ENCODE measurements at regions not wholly inside any gene's neighbourhood (a gene's known extent, or its start where the extent isn't known, plus 50 kb on each side); places are given as distances from the start of the nearest gene placed in this dataset.

DNA sequence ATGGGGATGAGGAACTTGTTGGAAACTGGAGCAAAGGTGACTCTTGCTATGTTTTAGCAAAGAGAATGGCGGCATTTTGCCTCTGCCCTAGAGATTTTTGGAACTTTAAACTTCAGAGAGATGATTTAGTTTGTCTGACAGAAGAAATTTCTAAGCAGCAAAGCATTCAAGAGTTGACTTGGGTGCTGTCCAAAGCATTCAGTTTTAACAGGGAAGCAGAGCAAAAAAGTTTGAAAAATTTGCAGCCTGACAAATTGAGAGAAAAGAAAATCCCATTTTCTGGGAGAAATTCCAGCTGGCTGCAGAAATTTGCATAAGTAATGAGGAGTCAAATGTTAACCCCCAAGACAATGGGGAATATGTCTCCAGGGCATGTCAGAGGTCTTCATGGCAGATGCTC is 682.3 kb upstream of the ST8SIA4 start:
- intact Hi-C loops (cut with micrococcal nuclease) = no loop called here
- POLR2A ChIA-PET = no interaction called here
- H3K9me3 ChIP-seq (replicated peaks; ENCODE audit: control insufficient read depth, insufficient read depth, low read depth, low read length) = no peaks in the 10 kb centered on the region

DNA sequence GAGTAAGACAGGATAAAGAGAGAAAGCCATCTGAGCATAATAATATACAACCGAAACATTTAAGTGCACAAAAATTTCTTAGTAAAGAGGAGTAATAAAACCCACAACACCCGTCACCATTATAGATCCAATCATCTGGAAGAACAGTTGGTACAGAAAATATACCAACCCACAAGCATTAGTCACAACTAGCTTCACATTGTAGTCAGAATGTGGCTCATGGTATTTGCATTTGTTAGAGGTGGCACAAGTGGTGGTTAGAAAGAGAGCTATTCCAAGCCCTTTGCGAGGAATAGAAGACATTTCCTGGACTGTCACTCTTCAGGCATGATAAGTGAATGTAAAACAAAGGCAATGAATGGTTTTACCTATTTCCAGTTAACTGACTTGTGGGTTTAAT is 677.5 kb upstream of the ST8SIA4 start:
- ChIA-PET CTCF (ENCODE audit: low intra/inter-chr PET ratio) (no interaction called here), POLR2A (no interaction called here)
- H3K79me2 ChIP-seq (ENCODE audit: control insufficient read depth, insufficient read depth, low read length) = no peaks in the 10 kb centered on the region
- in situ Hi-C loops (cut with MboI) (no loop called here), intact Hi-C loops (cut with micrococcal nuclease) (no loop called here)
- BruUV-seq (replicated peaks) = no TSS peak
- no peaks in the 10 kb centered on the region for H3K27me3 ChIP-seq (ENCODE audit: control insufficient read depth in 2 of 2, insufficient read depth in 2 of 2, low read length in 2 of 2)
- H3K9me3 ChIP-seq (replicated peaks; ENCODE audit: control insufficient read depth, insufficient read depth, low read depth, low read length) = no peaks in the 10 kb centered on the region
- H2AFZ ChIP-seq (ENCODE audit: low read depth, low read length) = no peak overlapping the region
- ATAC-seq (no peak), FAIRE-seq (no peak), DNase-seq (ENCODE audit: extremely low read depth in 1 of 4, low spot score in 3 of 4) (no peak)
- H3K27ac ChIP-seq (ENCODE audit: extremely low read depth, low read depth, low read length) = no peak overlapping the region
- H3K4me3 ChIP-seq = no peak overlapping the region
- H3K4me1 ChIP-seq (replicated peaks in 1 of 2; ENCODE audit: control insufficient read depth in 2 of 2, insufficient read depth in 2 of 2, low read length in 2 of 2) = no peaks in the 10 kb centered on the region
- H3K9me1 ChIP-seq (ENCODE audit: control insufficient read depth, insufficient read depth, low read length) = no peaks in the 10 kb centered on the region
- H3K4me2 ChIP-seq (ENCODE audit: insufficient read depth, low read length) = no peak overlapping the region
- 5% methylated on average over 3 of the region's 3 CpGs for WGBS (ENCODE audit: insufficient coverage, low coverage, missing lambda C conversion rate)
- no peak overlapping the region for H3K9ac ChIP-seq (ENCODE audit: insufficient read depth in 1 of 2, low read depth in 2 of 2, low read length in 2 of 2)
- no peaks in the 10 kb centered on the region for H3K36me3 ChIP-seq (ENCODE audit: control insufficient read depth, insufficient read depth, low read length)
- H4K20me1 ChIP-seq (replicated peaks; ENCODE audit: control insufficient read depth, insufficient read depth, low read length) = no peaks in the 10 kb centered on the region
- no peak for TF ChIP-seq MBD1 (CRISPR knock-in tag; IDR thresholded peaks at IDR 0.05)
- TF ChIP-seq CCAR2 (IDR thresholded peaks at IDR 0.05; ENCODE audit: low read depth, low read length) = no peak
- no peak for TF ChIP-seq DNMT1 (IDR thresholded peaks at IDR 0.05)
- TF ChIP-seq TAF1 (IDR thresholded peaks at IDR 0.05; ENCODE audit: control insufficient read depth, extremely low read depth, insufficient read depth, low read length, severe bottlenecking) = no peak
- TF ChIP-seq ZNF583 (CRISPR knock-in tag; IDR thresholded peaks at IDR 0.05) = no peak
- no peak for TF ChIP-seq CHD2 (IDR thresholded peaks at IDR 0.05; ENCODE audit: low read depth, low read length)

More for the DNA sequence above, 682.3 kb upstream of the ST8SIA4 start:
- CTCF ChIA-PET (ENCODE audit: low intra/inter-chr PET ratio) = no interaction called here
- TF ChIP-seq, protein P1, sequence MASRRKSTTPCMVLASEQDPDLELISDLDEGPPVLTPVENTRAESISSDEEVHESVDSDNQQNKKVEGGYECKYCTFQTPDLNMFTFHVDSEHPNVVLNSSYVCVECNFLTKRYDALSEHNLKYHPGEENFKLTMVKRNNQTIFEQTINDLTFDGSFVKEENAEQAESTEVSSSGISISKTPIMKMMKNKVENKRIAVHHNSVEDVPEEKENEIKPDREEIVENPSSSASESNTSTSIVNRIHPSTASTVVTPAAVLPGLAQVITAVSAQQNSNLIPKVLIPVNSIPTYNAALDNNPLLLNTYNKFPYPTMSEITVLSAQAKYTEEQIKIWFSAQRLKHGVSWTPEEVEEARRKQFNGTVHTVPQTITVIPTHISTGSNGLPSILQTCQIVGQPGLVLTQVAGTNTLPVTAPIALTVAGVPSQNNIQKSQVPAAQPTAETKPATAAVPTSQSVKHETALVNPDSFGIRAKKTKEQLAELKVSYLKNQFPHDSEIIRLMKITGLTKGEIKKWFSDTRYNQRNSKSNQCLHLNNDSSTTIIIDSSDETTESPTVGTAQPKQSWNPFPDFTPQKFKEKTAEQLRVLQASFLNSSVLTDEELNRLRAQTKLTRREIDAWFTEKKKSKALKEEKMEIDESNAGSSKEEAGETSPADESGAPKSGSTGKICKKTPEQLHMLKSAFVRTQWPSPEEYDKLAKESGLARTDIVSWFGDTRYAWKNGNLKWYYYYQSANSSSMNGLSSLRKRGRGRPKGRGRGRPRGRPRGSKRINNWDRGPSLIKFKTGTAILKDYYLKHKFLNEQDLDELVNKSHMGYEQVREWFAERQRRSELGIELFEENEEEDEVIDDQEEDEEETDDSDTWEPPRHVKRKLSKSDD (conservative IDR thresholded peaks at IDR 0.05; ENCODE audit: low read length) = no peak
- DNase-seq (ENCODE audit: extremely low read depth in 1 of 4, low spot score in 3 of 4) (no peak), ATAC-seq (no peak), FAIRE-seq (no peak)
- Histone ChIP-seq H3K27ac (ENCODE audit: extremely low read depth, low read depth, low read length) (no peak overlapping the region), H3K4me3 (no peak overlapping the region), H3K27me3 (ENCODE audit: control insufficient read depth in 2 of 2, insufficient read depth in 2 of 2, low read length in 2 of 2) (no peaks in the 10 kb centered on the region), H3K9ac (ENCODE audit: insufficient read depth in 1 of 2, low read depth in 2 of 2, low read length in 2 of 2) (no peak overlapping the region), H3K4me1 (replicated peaks in 1 of 2; ENCODE audit: control insufficient read depth in 2 of 2, insufficient read depth in 2 of 2, low read length in 2 of 2) (no peaks in the 10 kb centered on the region), H3K79me2 (ENCODE audit: control insufficient read depth, insufficient read depth, low read length) (no peaks in the 10 kb centered on the region), H3K36me3 (ENCODE audit: control insufficient read depth, insufficient read depth, low read length) (no peaks in the 10 kb centered on the region), H3K4me2 (ENCODE audit: insufficient read depth, low read length) (no peak overlapping the region), H2AFZ (ENCODE audit: low read depth, low read length) (no peak overlapping the region), H3K9me1 (ENCODE audit: control insufficient read depth, insufficient read depth, low read length) (no peaks in the 10 kb centered on the region), H4K20me1 (replicated peaks; ENCODE audit: control insufficient read depth, insufficient read depth, low read length) (no peaks in the 10 kb centered on the region)
- WGBS (ENCODE audit: insufficient coverage, low coverage, missing lambda C conversion rate) = 0% methylated on average over 1 of the region's 1 CpG
- in situ Hi-C loops (cut with MboI) = no loop called here
- no TSS peak for BruUV-seq (replicated peaks)

All from K562 (cell line).